ENCODE measurements at regions not wholly inside any gene's neighbourhood (a gene's known extent, or its start where the extent isn't known, plus 50 kb on each side); places are given as distances from the start of the nearest gene placed in this dataset.

GRCh38 chr1:70805641-70806040 is 242.0 kb downstream of the PTGER3 start:
- Histone ChIP-seq H3K27me3 (no peaks in the 10 kb centered on the region), H3K4me1 (no peaks in the 10 kb centered on the region), H3K27ac (no peak overlapping the region), H3K4me3 (no peak overlapping the region), H3K36me3 (no peaks in the 10 kb centered on the region), H3K9me3 (no peaks in the 10 kb centered on the region)
- no peak for DNase-seq
- no peak for TF ChIP-seq CTCF (IDR thresholded peaks at IDR 0.05)
- intact Hi-C loops (cut with DNase I; ENCODE audit: low total_unique reads): no loop called here

GRCh38 chr1:70807088-70807664 is 240.4 kb downstream of the PTGER3 start:
- no peak for DNase-seq
- Histone ChIP-seq H3K4me3 (no peak overlapping the region), H3K27me3 (no peaks in the 10 kb centered on the region), H3K4me1 (no peaks in the 10 kb centered on the region), H3K9me3 (no peaks in the 10 kb centered on the region), H3K27ac (no peak overlapping the region), H3K36me3 (no peaks in the 10 kb centered on the region)
- TF ChIP-seq CTCF (IDR thresholded peaks at IDR 0.05): no peak
- intact Hi-C loops (cut with DNase I; ENCODE audit: low total_unique reads): no loop called here

- Histone ChIP-seq H3K27me3 (no peaks in the 10 kb centered on the region), H3K36me3 (no peaks in the 10 kb centered on the region), H3K27ac (no peak overlapping the region), H3K4me1 (no peaks in the 10 kb centered on the region), H3K4me3 (no peak overlapping the region), H3K9me3 (no peaks in the 10 kb centered on the region)
- intact Hi-C loops (cut with DNase I; ENCODE audit: low total_unique reads): no loop called here
- TF ChIP-seq CTCF (IDR thresholded peaks at IDR 0.05): no peak
- no peak for DNase-seq
These were observed 238.5 kb downstream of the PTGER3 start for GRCh38 chr1:70809069-70809468.

- H3K27ac ChIP-seq: no peak overlapping the region
- no peak for DNase-seq
- intact Hi-C loops (cut with DNase I; ENCODE audit: low total_unique reads): no loop called here
- H3K4me1 ChIP-seq: no peaks in the 10 kb centered on the region
- H3K4me3 ChIP-seq: no peak overlapping the region
- H3K36me3 ChIP-seq: no peaks in the 10 kb centered on the region
- no peak for TF ChIP-seq CTCF (IDR thresholded peaks at IDR 0.05)
- H3K9me3 ChIP-seq: no peaks in the 10 kb centered on the region
- no peaks in the 10 kb centered on the region for H3K27me3 ChIP-seq
These were observed 235.8 kb downstream of the PTGER3 start for GRCh38 chr1:70811815-70812214.

- intact Hi-C loops (cut with DNase I; ENCODE audit: low total_unique reads): no loop called here
- no peak for DNase-seq
- H3K4me1 ChIP-seq: no peaks in the 10 kb centered on the region
- H3K27ac ChIP-seq: no peak overlapping the region
- no peaks in the 10 kb centered on the region for H3K9me3 ChIP-seq
- TF ChIP-seq CTCF (IDR thresholded peaks at IDR 0.05): no peak
- H3K4me3 ChIP-seq: no peak overlapping the region
- H3K36me3 ChIP-seq: no peaks in the 10 kb centered on the region
- H3K27me3 ChIP-seq: no peaks in the 10 kb centered on the region
These were observed 235.0 kb downstream of the PTGER3 start for GRCh38 chr1:70812442-70813109.
